Adrenal gland (tissue), 5 donors: ENCODE measurements at regions not wholly inside any gene's neighbourhood (a gene's known extent, or its start where the extent isn't known, plus 50 kb on each side); places are given as distances from the start of the nearest gene placed in this dataset.

Source experiments
- POLR2A ChIP-seq, 2 donors: fragments of 450-650 bp; IDR thresholded peaks; one replicate each; pipeline ENCODE4 v1.6.1; 2017; ENCODE audit warnings: antibody characterized with exemption in 2 of 2, mild to moderate bottlenecking in 2 of 2, moderate library complexity in 1 of 2
- TF ChIP-seq, protein P1 (sequence below), 6 experiments: fragments of 450-650 bp in 4 of 6; fragments of 200-600 bp in 2 of 6; sonication (generic) in 1 of 6; IDR thresholded peaks; 1 replicate in 5 of 6; 2 replicates in 1 of 6; pipeline versions ENCODE4 v1.5.1 to v1.8.0; 2016 to 2021; ENCODE audit warnings: antibody characterized with exemption in 6 of 6, mild to moderate bottlenecking in 2 of 6, moderate library complexity in 1 of 6
- donor health status: DM: no; HTN: no; CAD: no.

DNA sequence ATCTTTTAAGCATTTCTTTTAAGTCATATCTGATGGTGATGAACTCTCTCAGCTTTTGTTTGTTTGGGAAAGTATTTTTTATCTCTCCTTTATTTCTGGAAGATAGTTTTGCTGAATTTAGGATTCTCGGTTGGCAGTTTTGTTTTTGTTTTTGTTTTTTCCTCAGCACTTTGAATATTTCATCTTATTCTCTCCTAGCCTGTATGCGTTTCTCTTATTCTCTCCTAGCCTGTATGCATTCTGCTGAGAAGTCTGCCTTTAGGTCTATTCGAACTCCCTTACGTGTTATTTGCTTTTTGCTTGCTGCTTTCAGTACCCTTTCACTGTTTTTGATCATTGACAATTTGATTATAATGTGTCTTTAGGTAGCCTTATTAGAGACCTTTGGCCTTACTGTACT lies 787.8 kb upstream of the FAM174A start:
- TF ChIP-seq, protein P1, sequence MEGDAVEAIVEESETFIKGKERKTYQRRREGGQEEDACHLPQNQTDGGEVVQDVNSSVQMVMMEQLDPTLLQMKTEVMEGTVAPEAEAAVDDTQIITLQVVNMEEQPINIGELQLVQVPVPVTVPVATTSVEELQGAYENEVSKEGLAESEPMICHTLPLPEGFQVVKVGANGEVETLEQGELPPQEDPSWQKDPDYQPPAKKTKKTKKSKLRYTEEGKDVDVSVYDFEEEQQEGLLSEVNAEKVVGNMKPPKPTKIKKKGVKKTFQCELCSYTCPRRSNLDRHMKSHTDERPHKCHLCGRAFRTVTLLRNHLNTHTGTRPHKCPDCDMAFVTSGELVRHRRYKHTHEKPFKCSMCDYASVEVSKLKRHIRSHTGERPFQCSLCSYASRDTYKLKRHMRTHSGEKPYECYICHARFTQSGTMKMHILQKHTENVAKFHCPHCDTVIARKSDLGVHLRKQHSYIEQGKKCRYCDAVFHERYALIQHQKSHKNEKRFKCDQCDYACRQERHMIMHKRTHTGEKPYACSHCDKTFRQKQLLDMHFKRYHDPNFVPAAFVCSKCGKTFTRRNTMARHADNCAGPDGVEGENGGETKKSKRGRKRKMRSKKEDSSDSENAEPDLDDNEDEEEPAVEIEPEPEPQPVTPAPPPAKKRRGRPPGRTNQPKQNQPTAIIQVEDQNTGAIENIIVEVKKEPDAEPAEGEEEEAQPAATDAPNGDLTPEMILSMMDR (IDR thresholded peaks at IDR 0.05), result no peak
- TF ChIP-seq POLR2A (IDR thresholded peaks at IDR 0.05), result no peak
